SHP77 (cell line): ENCODE measurements at regions not wholly inside any gene's neighbourhood (a gene's known extent, or its start where the extent isn't known, plus 50 kb on each side); places are given as distances from the start of the nearest gene placed in this dataset.
"Not testable (repeated sequence)": the region's sequence is repeated elsewhere in the genome, so short reads cannot be mapped to it uniquely, and the experiment has no call there.

Experiments used
- DNase-seq, 2 experiments: peaks; one replicate each; lab custom pipeline; 2025; lab: John Stamatoyannopoulos, UW

DNA sequence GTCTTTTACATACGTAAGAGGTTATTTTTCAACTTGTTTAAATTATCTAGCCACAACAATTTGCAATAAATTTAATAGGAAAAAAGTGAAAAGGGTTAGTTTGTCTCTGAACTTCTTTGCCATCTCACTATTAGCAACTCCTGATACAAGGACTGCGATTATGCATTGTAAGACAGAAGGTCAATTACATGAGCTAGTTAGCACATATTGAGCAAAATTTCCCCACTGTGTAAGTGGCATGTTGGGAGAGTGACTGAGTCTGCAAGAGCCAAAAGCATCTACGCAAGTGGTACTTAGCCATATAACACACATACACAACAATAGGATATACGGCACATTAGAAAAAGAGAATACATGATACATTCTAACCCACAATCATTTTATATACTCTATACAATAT, 927.2 kb downstream of the STPG2 start:
- DNase-seq, result no peak

DNA sequence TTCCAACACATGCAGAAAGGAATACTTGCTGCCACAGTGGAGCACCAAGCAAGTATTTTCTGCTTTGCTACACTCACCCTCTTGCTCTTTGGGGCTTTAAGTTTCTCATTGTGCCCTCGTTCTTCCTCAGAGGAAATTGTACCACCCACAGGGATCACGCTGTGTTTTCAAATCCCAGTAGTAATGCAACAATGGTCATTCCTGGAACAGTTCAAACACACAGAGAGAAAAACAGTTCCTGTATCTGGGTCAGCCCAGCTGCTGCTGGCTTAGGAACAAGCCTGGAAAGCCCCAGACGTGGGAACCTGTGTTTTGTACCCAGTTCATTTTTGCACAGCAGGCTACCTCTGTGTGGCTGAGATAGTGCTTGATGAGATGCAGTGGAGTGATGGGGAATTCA, 907.8 kb downstream of the STPG2 start:
- DNase-seq, result no peak

DNA sequence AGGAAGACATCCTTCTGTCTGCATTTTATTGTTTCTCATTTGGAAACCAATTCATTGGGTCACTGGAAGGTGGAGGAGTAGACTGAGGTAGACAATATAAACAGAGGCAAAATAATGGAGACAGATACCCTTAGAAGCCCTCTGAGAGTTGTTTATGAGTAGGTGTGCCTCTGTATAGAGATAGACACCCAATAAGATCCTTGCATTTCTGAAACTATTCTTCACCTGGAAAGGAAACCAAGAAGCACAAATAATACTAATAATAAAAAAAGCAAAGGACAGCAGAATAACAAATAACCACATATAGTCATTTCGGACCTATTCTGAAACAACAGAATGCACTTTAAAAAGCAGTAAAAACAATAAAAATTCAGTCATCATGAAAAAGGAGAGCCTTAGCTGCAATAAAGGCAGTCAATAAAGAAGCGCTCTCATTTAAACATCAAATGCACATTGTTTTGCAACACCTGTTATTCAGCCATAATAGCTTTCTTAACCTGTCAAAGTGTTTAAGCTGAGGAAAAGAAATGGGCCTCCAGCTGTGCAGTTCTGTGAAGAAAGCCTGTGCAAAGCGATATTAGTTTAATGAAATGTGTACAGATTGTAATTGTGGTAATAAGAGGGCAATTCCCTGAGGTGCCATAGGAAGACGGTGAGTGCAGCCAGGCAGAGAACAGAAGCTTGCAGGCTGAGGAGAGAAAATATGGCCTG, 904.2 kb downstream of the STPG2 start:
- DNase-seq, result no peak

DNA sequence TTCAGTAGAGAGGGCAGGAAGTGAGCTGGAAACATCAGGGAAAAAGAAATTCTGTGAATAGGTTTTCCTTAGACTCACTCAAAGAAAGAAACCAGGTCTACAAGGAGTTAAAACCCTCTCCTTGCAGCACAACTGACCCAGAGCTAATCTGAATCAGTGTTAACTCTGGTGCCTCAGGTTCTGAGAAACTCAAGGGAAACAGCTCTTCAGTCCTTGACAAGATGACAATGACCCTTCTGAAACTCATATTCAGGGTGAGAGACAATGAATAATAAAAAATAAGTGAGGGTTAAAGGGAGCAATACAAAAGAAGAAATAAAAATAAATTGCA, 903.6 kb downstream of the STPG2 start:
- DNase-seq, result no peak

DNA sequence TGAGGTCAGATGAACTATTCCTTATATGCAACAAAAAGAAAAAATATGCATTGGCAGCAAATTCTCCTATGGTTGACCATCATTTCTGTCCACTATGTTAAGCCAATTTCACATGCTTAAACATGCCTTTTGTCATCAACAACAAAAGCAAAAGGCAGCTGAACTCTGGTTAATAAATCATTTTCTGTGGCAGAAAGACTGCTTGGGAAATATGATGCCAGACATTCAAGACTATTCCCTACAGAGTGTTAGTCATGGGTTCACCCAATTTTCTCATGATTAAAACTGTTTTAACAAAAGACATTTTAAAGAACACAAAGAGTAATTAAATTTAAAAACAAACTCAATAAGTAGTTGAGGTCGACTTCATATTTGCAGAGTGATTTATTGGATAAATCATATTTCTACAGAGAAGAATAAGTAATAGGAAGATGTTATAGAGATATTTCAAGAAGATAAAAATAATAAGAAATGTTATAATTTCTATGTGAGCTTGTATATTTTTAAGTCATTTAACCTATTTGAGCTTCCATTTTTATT, 890.6 kb downstream of the STPG2 start:
- DNase-seq, result no peak

DNA sequence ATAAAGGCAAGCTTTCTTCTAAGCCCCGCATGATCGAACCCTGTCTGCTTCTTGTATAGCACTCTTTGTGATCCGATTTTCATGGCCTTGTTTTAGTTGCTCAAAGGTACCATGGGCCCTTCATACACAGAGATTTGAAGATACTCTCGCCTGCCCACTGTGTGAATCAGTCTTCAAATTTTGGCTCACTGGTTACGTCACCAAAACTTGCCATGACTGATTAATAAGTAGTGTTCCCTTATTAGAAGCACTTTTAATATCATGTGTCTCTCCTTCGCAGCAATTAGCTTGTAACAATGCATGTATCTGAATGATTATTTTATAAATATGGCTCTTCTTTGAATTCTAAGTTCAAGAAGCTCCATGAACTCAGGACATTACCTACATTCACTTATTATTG, 880.5 kb downstream of the STPG2 start:
- DNase-seq, result no peak

DNA sequence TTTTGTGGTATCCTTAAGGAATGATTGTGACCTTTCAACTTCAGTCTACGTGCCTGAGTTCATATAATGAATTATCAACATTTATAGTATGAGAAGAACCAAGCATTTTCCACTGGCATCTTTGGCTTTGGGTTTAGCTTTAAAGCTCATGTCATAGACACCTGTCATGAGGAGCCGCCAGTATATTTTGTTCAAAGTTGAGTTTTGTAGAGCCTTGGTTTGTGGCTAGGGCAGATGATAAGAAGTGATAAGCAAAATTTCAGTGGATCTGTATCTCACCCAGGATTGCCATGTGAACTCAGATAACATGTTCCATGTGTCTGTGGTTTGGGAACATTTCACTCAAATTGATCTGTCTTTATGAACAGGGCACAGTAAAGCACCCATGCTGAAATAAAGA, 873.2 kb downstream of the STPG2 start:
- no peak for DNase-seq

DNA sequence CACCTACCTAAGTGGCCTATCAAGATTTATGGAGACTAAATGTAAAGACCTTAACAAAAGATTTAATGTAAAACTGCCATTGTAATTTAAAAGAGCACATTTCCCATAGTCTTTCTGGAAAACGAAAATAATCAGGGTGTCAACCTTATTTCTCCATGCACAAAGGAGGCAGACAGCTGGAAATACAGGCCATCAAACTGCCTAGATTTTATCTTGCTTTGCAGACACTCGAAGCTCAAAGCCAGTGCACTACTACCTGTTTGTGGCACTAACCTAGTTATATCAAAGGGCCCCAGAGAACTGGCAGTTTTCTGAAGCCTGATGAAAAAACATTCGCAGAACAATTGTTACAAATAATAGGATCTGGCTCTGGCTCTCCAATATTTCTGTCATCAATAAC, 863.9 kb downstream of the STPG2 start:
- no peak for DNase-seq

DNA sequence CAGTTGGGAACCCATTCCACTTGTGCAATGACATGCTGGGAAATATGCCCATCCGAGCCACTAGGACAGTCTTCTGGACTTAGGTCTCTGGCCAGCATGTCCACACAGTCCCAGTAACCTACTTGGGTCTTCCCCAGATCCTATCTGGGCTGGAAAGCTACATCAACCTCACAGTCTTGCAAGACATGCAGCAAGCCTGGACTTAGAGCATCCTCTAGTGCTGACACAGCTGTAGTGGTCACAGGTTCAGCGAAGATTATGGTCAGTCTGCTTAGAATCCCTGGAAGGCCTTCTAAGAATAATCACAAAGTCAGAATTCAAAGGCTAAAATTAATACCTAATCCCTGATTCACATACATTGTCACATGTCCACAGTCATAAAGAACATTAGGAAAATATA, 842.7 kb downstream of the STPG2 start:
- DNase-seq, result no peak

DNA sequence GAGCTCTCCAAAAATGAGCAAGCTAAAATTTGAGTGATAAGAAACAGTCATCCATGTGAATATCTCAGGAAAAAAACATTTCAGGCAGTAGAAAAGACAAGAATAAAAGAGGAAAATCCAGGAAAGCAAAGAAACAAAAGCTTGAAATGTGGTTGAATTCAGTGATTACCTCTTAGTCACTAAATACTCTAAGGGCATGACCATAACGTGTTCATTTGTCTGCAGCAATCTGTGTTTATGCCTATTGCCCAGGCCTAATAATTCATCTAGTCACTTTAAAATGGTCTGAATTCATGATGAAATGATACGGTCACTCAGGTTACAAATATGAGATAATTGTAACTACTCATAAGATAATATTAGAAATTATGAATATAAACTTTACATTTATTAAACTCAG, 837.9 kb downstream of the STPG2 start:
- no peak for DNase-seq

DNA sequence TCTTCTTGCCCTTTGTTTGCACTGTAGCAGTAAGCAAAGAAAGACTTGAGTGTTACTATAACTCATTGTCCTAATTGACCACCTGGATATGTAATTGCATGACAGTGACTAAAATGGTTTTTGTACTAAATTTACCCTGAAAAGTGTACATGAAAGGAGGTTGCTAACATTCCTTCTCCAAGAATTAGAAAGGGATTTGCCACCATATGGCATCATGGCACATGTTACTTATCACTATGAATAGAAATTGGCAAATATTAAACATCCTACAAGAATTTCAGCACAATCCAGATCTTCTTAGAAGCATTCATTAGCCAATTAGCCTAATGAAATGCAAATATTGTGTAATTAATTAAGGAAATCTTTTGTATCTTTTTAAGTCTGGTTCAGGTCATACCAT, 834.2 kb downstream of the STPG2 start:
- DNase-seq, result no peak

DNA sequence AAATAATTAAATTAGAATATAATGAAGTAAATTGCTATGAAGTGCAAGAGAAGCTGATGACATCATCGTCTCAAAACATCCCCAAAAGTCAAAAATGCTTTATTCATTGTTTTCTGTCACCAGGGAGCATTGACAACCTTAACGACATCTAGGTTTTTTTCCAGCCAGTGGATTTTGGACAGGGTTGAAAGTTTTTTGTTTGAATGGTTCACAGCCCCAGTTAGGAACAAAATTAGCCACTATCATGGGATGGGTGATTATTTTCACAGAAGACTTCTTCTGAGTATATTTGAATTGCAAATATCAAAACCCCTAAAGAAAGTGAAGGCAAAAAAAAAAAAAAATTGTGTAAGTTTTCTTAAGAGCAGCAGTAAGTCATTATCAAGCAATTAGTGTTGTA, 826.1 kb downstream of the STPG2 start:
- DNase-seq, result no peak

DNA sequence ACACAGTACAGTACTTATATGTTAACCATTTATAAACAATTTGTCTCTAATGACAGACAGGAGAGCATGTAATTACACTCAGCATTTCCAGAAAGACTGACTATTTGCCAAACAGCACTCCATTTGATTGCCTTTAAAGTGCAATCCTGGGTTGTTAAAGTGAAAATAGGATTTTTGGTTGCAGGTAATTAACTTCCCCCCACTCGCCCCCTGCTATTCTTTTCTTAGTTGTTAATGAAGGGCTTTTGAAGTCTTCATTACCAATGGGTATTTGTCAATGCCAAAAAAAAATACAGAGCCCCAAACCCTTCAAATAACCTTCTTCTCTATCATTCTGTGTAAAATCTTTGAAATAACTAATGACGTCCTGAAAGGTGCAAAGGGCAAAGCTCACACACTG, 825.6 kb downstream of the STPG2 start:
- no peak for DNase-seq

DNA sequence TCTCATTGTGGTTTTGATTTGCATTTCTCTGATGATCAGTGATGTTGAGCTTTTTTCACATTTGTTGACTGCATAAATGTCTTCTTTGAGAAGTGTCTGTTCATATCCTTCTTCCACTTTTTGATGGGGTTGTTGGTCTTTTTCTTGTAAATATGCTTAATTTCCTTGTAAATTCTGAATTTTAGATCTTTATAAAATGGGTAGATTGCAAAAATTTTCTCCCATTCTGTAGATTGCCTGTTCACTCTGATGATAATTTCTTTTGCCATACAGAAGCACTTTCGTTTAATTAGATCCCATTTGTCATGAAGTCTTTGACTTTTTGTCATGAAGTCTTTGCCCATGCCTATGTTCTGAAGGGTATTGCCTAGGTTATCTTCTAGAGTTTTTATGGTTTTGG, 817.5 kb downstream of the STPG2 start:
- not testable (repeated sequence) for DNase-seq

DNA sequence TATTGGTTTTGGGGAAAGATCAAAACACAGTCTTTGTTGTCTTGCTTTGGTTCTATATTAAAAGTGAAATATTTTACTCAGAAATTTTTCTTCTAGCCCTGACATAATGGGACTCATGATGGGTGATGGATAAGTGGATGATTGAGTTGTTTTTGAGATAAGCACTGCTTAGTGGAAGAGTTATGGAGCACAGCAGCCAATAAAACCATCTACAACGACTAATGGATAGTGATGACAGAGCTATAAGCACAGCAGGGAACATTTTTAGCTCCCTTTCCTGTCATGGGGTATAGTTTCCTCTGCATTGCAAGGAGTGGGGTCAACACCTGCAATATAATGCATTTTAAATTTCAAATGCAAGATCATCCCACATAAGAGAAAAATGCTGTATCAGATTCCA, 812.4 kb downstream of the STPG2 start:
- DNase-seq, result no peak

DNA sequence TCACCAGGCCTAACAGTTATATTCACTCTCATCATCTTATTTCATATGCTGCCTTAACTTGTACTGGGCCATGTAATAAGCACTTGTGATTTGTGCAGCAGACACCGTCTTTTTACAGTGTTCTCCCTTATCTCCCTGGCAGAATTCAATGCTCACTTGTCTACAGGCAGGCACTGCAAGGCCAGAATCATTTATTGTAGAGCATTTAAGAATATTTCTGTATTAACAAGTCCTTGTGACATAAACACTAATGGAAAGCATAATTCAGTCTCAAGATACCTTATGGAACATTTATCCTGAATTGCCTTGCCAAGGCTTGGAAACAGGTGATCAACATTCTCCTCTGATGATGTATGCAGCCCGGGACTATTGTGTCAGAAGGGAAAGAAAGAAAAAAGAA, 808.9 kb downstream of the STPG2 start:
- DNase-seq, result no peak

DNA sequence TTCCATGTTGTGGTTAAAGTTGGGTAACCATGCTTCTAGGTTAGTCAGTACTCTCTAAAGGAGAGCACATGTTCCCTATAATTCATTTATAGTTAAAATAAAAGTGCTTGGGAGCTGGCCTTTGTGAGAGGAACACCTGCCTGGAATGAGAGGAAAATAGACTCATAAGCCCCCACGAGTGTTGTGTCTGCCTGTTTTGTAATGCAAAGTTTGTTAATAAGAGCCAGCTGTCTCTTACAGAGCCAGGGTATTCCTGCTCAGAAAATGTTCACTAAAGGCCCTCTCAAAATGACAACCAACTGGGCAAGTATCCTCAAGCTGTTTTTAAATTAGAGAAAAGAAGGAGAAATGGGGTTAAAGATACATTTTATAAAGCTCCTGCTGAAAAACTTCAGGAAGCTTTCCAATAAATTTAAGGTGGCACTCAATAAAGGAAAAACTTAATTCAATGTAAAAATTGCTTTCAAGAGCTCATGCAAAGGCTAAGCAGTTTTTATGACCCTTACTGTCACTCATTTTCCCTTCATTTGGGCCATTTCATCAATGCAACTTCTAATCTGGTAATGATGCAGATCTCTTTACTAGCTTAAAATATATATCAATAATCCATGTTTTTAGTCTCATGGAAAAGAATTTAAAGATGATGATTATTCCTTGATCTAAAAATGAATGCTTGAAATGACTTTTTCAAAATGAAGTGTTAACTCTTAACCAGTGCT, 793.6 kb downstream of the STPG2 start:
- DNase-seq, result no peak

DNA sequence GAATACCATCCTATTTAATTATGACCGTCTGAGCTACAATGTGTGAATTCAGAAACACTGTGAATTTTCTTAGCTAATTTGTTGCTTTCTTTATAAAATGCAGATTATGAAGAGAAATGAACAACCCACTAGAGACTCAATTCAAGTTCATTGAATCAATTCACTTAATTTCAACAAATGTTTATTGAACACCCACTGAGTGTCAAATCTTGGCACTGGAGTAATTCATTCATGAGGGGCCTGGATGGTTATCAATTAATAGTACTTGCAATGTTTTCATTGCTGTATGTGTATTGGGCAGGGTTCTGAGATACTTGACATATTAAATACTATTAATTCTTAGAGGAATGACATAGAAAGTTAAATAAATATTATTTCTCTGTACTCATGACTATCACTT, 789.4 kb downstream of the STPG2 start:
- no peak for DNase-seq

DNA sequence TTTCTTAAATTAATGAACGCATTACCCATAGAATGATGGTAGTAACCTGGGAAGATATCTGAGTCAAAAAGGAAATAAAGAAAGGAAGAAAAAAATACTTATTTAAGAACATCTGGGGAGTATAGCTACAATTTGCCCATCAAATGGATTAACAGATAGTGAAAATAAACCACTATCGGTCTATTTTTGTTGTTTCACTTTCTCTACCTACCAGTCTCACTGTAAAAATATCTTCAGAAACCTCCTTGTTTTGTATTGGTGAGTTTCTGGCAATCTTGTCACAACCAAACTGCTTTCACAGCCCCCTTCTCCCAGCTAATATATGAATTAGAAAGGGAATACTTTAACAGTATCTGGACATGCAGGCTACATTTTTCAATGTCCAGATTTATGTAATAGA, 783.5 kb downstream of the STPG2 start:
- DNase-seq, result no peak

DNA sequence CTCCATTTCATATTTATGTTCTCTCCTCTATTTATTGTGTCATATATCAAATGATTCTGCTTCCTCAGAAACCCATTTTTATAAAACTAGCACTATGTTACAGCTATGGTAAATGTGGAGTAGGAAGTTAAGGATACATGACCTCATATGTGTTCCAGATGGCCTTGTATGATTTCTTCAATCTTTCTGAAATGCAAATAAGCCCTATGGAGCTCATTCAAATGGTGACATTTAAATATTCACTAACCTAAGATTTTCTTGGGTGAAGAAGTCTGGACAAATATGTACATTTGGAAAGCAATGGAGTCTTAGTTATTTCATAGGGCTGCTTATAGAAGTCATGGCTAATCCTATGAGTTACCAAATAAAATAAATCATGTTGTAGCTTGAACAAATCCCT, 782.5 kb downstream of the STPG2 start:
- no peak for DNase-seq

DNA sequence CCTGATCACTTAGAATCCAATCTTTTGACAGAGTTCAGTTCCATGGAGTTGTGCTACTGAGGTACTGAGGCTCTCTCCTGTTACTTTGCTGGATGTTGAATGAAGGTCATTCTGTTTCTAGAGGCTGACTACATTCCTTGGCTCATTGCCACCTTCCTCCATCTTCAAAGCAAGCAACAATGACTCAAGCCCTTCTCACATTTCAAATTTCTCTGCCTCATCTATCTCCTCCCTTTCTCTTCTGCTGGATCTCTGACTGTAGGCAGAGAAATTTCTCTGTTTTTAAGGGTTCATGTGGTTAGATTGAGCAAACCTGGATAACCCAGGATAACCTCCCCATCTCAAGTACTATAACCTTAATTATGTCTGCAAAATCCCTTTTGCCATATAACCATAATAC, 775.4 kb downstream of the STPG2 start:
- DNase-seq, result peak in 1 of 2 experiments; percentile 23

DNA sequence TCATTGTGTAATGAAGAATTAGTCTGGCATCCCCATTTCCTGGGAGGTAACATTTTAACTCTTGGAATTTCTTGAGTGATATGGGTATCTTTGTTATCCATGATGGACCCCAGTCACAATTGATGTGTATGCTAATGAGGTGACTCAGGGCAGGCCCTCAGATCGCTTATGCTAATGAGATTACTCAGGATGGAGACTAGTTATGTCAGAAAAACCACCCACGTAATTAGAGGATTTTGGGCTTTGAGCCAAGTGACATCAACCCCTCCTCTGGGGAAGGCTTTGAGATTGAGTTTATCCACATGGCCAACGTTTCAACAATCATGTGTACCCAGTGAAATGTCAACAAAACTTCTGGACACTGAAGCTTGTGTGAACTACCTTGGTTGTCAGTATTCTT, 772.7 kb downstream of the STPG2 start:
- DNase-seq, result no peak

DNA sequence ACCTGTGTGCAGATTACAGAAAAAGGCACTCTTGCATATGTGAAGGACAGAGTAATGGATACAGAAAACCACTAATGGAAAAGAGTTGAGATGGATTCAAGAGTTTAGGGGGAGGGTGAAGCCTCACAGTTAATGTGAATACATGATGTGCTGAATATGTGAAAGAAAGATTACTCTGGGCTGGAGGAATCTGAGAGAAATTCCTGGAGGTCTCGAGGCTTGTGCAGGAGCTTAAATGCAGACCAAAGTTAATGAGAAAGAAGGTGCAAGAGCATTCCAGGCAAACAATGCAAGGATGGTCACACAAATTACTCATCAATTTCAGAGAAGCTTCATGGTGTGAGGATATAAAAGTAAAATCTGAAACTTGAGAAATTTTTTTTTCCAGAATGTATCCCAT, 768.8 kb downstream of the STPG2 start:
- DNase-seq, result no peak

DNA sequence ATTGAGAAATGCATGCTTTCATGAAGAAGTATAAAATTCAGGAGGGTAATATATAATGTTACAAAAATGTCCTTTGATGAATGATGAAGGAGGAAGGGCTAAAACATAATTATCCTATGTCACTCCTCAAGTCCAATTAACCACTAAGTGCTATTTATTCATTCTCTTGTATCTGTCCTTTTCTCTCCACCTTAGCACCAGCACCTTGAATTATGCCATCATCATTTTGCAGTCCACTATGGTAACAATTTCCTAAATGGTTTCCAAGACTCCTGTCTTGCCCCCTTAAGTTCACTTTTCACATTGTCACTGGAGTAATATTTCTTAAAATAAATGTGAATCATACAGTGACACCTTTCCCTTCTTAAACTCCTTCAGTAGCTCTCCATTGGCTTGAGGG, 756.3 kb downstream of the STPG2 start:
- DNase-seq, result no peak
